GM18907 (cell line): ENCODE measurements at regions not wholly inside any gene's neighbourhood (a gene's known extent, or its start where the extent isn't known, plus 50 kb on each side); places are given as distances from the start of the nearest gene placed in this dataset.

Source experiments
- ATAC-seq: cut with Tn5 transposase; IDR thresholded peaks from one replicate; pipeline ENCODE4 v1.9.1; 2021; ENCODE audit warnings: mild to moderate bottlenecking, moderate library complexity; ENCODE audit not compliant: unreplicated experiment

DNA sequence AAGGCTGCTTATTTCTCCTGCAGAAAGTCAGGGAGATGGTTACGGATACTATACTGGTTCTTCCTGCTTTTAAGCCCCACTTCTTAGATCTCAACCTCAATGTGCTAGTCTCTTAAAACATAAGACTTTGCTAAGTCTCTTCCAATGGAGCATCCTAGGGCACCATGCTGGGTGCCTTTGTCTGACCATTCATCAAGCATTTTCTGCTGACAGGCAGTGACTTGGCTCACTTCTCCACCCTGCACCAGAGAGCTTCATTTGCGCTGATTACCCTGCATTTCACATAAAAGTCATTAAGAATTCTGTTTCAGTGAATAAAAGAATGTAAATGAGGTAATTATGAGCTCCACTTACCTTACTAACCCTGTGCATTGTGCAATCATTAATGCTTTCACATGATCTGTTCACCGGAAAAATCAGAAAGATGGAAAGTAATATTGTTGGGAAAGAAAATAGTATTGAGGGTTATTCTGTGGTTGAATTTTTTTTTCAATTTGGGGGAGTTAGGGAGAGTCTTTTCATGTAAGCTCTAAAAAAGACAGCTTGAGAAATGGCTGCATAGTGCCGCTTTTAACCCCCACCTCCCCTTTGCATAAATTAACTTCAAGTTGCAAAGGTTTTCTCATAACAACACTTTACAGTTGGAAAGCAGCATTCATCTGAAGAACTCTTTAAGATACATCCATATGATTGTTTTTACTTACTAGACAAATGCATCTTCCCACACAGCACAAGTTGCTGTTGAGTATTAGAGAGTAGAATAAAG is 677.3 kb upstream of the KIRREL3 start:
- no peak for ATAC-seq

GRCh38 chr11:127675581-127675980 is 675.0 kb upstream of the KIRREL3 start:
- ATAC-seq: no peak

DNA sequence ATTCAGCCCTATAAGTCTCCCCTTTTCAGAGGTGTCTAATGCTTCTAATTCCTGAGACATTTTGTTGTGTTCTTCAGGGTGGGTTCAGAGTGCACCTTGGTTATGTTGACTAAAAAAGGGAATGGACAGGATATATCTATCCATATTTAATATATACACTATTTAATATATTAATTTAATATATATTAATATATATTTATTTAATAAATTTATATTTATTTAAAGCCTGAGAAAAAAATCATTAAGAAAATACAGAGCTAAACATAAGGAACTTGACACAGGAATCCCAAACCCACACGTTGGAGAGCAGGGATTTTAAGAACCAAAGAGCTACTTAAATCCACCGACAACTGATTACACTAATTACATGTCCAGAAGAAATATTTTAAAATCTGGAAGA is 674.2 kb upstream of the KIRREL3 start:
- ATAC-seq: no peak

- no peak for ATAC-seq
Observed at GRCh38 chr11:127670374-127671119, 670.0 kb upstream of the KIRREL3 start.

GRCh38 chr11:127656116-127656836 is 655.7 kb upstream of the KIRREL3 start:
- no peak for ATAC-seq

DNA sequence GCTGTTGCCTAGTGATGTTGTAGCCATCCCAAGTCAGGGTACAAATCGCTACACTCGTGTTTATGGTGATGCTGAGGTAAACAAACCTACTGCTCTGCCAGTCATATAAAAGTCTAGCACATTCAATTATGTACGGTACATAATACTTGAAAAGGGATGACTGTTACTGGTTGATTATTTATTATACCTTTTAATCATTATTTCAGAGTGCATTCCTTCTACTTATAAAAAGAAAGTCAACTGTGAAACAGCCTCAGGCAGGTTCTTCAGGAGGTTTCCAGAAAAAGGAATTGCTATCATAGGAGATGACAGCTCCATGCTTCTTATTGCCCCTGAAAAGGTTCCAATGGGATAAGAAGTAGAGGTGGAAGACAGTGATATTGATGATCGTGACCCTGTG is 652.5 kb upstream of the KIRREL3 start:
- ATAC-seq: no peak

DNA sequence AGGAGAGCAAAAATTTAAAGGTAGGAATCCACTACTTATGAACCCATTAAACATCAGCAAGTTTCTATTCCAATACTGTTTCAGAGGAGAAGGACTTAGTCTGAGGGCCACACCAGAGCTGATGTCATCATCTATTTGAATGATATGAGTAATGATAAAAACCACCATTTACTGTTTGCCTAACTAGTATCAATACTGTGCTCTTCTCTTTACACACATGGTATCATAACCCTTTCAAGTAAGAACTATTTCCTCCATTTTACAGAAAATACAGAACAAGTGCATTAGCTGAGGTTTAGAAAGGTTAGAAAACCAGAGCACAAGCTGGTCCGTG is 651.3 kb upstream of the KIRREL3 start:
- peak; percentile 72 for ATAC-seq

- no peak for ATAC-seq
Observed at GRCh38 chr11:127651175-127651887, 650.8 kb upstream of the KIRREL3 start.

DNA sequence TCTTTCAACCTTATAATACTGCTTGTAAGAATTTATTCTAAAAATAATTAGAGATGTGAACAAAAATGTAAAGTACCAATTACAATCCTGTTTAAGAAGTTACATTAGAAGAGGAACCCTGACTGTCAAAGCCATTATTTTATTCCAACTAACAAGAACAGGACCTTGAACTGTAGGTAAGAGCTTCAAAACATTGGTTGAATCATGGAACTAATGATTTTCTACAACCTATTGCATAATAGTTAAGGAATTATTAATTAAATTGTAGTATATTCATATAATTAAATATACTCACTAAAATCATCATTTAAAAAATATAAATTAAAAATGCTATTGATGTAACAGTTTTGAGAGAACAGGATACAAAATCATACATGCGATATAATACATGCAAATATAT is 649.4 kb upstream of the KIRREL3 start:
- no peak for ATAC-seq

DNA sequence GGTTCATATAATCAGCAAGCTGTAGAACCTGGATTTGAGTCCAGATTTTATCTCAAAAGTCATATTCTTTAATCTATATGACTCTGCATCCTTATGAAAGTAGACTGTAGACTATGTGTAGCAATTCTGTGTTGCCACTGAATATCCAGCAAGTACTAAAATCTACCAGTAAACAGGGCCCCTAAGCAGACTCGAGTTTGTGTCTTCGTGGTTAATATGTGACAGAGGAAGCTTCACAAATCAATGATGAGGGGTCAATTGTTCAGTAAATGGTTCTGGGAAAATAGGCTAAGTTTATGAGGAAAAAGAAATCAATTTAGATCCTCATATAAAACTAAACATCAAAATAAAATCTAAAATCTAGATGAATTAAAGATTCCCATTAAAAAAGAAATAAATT is 648.5 kb upstream of the KIRREL3 start:
- ATAC-seq: no peak

DNA sequence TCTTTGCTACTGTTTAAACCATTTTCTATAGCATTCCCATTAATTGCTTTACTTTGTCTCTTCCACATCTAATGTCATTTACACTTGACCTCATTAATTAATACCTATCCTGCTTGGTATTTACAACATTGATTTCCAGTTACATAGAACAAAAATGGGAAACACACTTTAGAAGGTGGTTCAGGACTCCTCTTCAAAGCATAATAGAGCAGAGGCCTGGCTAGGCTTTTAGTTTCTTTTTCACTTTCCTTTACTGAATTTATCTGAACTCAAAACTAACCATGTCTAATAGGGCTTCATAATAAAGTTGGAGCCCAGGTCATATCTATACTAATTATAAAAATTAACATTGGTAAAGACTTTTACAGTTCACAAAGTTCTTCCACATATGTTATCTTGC is 648.0 kb upstream of the KIRREL3 start:
- ATAC-seq: no peak

GRCh38 chr11:127644366-127644765 is 643.8 kb upstream of the KIRREL3 start:
- no peak for ATAC-seq

- ATAC-seq: no peak
Observed at GRCh38 chr11:127643268-127644058, 642.9 kb upstream of the KIRREL3 start.

GRCh38 chr11:127640561-127641451 is 640.2 kb upstream of the KIRREL3 start:
- ATAC-seq: peak; percentile 54

DNA sequence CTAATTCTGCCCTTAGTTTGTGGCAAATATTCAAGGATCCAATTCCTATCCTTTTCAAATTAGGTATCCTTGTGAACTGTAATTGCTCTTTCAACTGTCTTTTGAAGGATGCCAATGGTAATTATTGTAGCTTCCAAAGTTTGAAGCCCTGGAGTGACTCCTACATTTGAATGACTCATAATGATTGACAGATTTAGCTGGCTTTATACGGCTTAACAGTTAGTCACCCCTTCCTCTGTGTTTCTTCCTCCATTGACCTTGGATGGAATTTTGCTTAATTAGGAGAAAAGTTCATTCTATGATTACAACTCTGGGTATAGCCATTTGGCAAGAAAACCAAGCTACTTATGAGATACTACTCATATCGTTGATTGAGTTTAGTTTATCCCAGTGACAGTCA is 639.3 kb upstream of the KIRREL3 start:
- no peak for ATAC-seq

DNA sequence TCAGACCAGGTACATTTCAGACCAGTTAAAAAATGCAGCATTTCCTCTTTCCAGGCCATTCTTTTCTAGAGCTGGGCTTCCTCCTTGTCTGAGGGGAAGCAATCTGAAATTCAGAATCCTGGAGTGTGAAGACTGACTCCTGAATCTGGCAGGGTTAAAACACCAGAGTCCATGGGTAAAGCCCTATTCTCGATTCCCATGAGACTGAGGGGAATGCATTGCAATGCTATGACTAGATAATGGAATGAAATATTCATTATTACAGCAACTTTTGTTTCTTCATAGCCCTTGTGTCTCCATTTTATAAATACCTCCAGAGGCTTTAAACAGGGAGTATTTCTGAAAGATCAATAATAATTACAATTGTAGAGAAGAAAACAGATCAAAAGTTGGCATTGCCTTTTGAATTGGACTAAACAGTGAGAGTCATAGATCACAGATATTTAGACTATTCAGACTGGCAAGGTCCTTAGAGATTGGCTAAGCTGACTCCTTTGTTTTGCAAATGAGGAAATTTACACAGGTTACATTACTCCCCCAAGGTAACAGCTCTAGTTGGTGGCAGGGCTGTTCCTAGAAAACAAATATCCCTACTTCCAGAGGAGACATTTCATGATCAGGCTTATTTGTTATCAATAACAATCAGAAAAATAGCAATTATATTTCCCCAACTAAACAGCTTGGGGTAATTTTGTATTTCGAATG is 632.6 kb upstream of the KIRREL3 start:
- ATAC-seq: no peak

- no peak for ATAC-seq
Observed at GRCh38 chr11:127632546-127632945, 632.0 kb upstream of the KIRREL3 start.

GRCh38 chr11:127631974-127632373 is 631.4 kb upstream of the KIRREL3 start:
- ATAC-seq: no peak

- ATAC-seq: no peak
Observed at GRCh38 chr11:127629200-127629599, 628.6 kb upstream of the KIRREL3 start.
